Ovary (tissue), 7 donors: ENCODE measurements at regions not wholly inside any gene's neighbourhood (a gene's known extent, or its start where the extent isn't known, plus 50 kb on each side); places are given as distances from the start of the nearest gene placed in this dataset.

Experiments used
- DNase-seq, 5 donors: peaks; one replicate each; pipeline ENCODE4 v3.0.0-alpha.2; 2019 to 2020
- H3K27ac ChIP-seq, 2 donors: fragments of 200-600 bp; one replicate each; pipeline versions ENCODE4 v1.5.1 to v1.8.0; 2019 to 2022
- H3K27me3 ChIP-seq: fragments of 200-600 bp; one replicate; pipeline ENCODE4 v1.8.0; 2022
- H3K36me3 ChIP-seq: fragments of 200-600 bp; sonication (generic); one replicate; pipeline ENCODE4 v1.5.1; 2019
- H3K4me1 ChIP-seq: one replicate; pipeline ENCODE4 v1.8.1; 2013; ENCODE audit warnings: mild to moderate bottlenecking, moderate library complexity; ENCODE audit not compliant: insufficient read depth
- H3K4me3 ChIP-seq: fragments of 200-600 bp; sonication (generic); one replicate; pipeline ENCODE4 v1.5.1; 2017
- H3K9me3 ChIP-seq, 2 donors: fragments of 200-600 bp in 1 of 2; sonication (generic) in 1 of 2; one replicate each; pipeline versions ENCODE4 v1.5.1 to v1.8.1; 2013 to 2019; ENCODE audit warnings: mild to moderate bottlenecking in 1 of 2, moderate library complexity in 1 of 2
- EP300 ChIP-seq: sonication (generic); formaldehyde crosslinking; IDR thresholded peaks from one replicate; pipeline ENCODE4 v1.6.1; 2017; ENCODE audit warnings: antibody characterized with exemption
- POLR2A ChIP-seq: fragments of 450-650 bp; IDR thresholded peaks from one replicate; pipeline ENCODE4 v1.6.1; 2017; ENCODE audit warnings: antibody characterized with exemption, mild to moderate bottlenecking, moderate library complexity
- WGBS, 3 donors: extraction: QIAGEN DNeasy Blood & Tissue Kit in 1 of 3; methylation state at CpG; one replicate each; pipeline versions ENCODE4 v1.1.5 to v1.1.7; 2013 to 2017; 5-methylcytosine and 5-hydroxymethylcytosine counted together
- intact Hi-C, 4 donors: fragments of 100-400 bp; cut with DNase I; formaldehyde crosslinking; loops; one replicate each; pipeline versions ENCODE4 v1.11.0 to v1.15.1; 2022 to 2023
- TF ChIP-seq, protein P1 (sequence below), 3 donors: fragments of 450-650 bp in 2 of 3; fragments of 200-600 bp in 1 of 3; IDR thresholded peaks; one replicate each; pipeline versions ENCODE4 v1.5.1 to v1.8.0; 2016 to 2022; ENCODE audit warnings: antibody characterized with exemption in 3 of 3, mild to moderate bottlenecking in 1 of 3
- donor health status: DM: no; HTN: no; CAD: no; lungs with moderate emphysema.
- donor health status: DM: no; HTN: no; CAD: no.
- donor health status: Bipolar disorder and iron deficiency.
- donor health status: DM: no; HTN: no; CAD: no.
- donor health status: DM: yes; HTN: yes; CAD: no.

DNA sequence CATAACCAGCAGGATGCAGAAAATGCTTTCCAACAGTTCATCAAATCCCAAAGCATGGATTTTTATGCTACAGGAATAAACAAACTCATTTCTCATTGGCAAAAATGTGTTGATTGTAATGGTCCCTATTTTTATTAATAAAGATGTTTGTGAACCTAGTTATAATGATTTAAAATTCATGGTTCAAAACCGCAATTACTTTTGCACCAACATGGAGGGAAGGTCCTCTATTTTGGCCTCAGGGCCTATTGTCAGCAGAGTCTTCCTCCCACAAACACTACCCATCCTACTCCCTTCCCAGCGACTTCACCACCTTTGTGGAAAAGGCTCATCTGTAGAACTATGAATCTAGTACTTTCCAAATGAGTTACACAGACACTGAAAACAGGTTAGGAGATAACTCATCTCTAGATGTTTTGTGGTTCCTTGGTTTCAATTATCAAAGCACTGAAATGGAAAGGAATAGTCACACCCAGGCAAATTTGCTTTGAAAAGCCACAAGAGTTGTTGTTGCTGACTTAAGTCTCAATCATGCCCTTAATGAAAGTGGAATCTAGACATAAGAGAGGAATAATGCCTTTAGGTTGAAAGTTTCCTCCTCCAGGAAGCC is 59.4 kb upstream of the FRMD4A start:
- Histone ChIP-seq H3K27me3 (no peaks in the 10 kb centered on the region), H3K4me1 (no peaks in the 10 kb centered on the region), H3K36me3 (no peaks in the 10 kb centered on the region), H3K9me3 (no peaks in the 10 kb centered on the region), H3K27ac (no peak overlapping the region), H3K4me3 (no peak overlapping the region)
- no peak for DNase-seq
- TF ChIP-seq, protein P1, sequence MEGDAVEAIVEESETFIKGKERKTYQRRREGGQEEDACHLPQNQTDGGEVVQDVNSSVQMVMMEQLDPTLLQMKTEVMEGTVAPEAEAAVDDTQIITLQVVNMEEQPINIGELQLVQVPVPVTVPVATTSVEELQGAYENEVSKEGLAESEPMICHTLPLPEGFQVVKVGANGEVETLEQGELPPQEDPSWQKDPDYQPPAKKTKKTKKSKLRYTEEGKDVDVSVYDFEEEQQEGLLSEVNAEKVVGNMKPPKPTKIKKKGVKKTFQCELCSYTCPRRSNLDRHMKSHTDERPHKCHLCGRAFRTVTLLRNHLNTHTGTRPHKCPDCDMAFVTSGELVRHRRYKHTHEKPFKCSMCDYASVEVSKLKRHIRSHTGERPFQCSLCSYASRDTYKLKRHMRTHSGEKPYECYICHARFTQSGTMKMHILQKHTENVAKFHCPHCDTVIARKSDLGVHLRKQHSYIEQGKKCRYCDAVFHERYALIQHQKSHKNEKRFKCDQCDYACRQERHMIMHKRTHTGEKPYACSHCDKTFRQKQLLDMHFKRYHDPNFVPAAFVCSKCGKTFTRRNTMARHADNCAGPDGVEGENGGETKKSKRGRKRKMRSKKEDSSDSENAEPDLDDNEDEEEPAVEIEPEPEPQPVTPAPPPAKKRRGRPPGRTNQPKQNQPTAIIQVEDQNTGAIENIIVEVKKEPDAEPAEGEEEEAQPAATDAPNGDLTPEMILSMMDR (IDR thresholded peaks at IDR 0.05) = no peak
- TF ChIP-seq POLR2A = no peak
- no peak for TF ChIP-seq EP300
- intact Hi-C loops = no loop called here
- WGBS, 3 donors = 91 to 96% (median 93%) methylated on average over 2 of the region's 2 CpGs

DNA sequence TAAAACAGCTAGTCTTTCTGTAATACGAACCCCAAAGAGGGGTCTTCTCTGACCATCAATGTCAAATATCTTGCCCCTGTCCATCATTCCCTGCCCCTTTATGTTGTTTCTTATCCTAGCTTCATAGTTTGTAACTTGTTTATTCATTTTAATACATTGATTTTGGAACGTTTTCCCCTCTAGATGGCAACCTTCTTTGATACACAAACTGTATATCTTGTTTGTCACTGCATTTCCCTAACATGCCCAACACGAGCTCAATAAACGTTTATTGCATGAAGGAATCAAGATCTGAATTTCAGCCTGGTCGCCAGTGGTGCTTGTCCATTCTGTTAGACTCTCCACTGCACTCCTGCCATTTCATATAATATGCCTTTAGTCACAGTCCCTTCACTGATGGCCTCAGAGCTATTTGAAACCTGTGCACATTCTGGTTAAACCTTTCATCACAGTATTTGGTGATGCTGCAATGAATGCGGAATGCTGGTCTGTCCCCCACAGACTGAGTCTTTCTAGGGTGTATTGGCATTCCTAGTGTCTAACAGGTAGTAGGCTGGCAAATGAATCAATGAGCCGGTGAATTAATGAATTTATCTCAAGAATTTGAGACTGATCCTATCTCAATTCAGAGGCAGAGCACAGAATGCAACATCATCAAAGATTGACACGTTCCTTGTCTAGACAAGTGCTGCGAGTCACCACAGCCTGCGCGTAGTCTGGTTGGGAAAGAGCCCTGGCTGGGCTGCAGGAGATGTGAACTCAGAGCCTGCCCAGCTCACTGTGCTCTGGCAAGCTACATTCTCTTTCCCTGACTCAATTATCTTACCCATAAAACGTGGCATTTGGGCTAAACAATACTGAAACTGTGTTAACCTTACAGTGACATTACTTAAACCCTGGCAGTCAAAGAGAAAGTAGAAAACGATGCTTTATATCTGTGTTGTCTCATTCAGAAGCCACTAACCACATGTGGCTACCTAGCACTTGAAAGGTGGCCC is 55.2 kb upstream of the FRMD4A start:
- 59 to 68% (median 65%) methylated on average over 13 of the region's 13 CpGs for WGBS, 3 donors
- no peaks in the 10 kb centered on the region for H3K4me1 ChIP-seq
- H3K27ac ChIP-seq = no peak overlapping the region
- no peaks in the 10 kb centered on the region for H3K9me3 ChIP-seq
- TF ChIP-seq POLR2A (no peak), EP300 (no peak)
- TF ChIP-seq, protein P1 (IDR thresholded peaks at IDR 0.05) = no peak
- H3K36me3 ChIP-seq = no peaks in the 10 kb centered on the region
- no peaks in the 10 kb centered on the region for H3K27me3 ChIP-seq
- no peak for DNase-seq
- intact Hi-C loops = no loop called here
- no peak overlapping the region for H3K4me3 ChIP-seq

DNA sequence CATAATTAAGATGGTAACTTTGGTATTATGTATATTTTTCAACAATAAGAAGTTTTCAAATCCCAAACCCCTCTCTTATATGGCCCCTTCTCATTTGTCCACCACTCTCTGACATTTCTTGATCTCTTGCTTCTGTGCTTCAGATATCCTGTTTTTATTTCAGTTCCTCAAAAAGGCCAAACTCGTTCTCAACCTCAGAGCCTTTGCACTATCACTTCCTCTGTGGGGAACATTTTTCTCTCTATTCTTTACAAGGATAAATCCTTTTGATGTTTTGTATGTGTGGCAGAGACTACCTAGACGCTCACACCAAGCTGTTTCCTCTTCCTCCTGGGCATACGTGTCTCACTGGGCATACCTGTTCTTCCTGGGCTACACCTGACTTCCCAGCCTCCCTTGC is 54.2 kb upstream of the FRMD4A start:
- no peak overlapping the region for H3K4me3 ChIP-seq
- no peaks in the 10 kb centered on the region for H3K36me3 ChIP-seq
- intact Hi-C loops = no loop called here
- 55 to 83% (median 81%) methylated on average over 3 of the region's 3 CpGs for WGBS, 3 donors
- no peak overlapping the region for H3K27ac ChIP-seq
- H3K27me3 ChIP-seq = no peaks in the 10 kb centered on the region
- no peaks in the 10 kb centered on the region for H3K4me1 ChIP-seq
- TF ChIP-seq POLR2A (no peak), EP300 (no peak)
- TF ChIP-seq, protein P1 (IDR thresholded peaks at IDR 0.05) = no peak
- H3K9me3 ChIP-seq = no peaks in the 10 kb centered on the region
- DNase-seq = no peak

DNA sequence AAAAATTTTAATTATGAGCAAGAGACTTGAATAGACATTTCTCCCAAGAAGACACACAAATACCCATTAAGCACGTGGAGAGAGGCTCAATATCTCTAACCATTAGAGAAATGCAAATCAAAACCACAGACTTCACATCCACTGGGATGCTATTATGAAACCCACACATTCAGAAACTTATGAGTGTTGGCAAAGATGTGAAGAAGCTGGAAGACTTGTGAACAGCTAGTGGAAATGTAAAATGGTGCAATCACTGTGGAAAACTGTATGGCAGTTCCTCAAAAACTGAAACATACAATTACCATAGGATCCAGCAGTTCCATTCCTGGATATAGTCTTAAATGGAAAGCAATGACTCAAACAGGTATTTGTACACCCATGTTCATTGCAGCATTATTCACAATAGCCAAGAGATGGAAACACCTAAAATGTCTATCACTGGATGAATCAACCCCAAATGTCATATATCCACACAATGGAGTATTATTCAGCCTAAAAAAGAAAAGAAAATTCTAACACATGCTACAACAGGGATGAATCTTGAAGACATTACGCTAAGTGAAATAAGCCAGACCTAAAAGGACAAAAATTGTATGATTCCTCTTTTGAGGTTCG is 53.5 kb upstream of the FRMD4A start:
- H3K27me3 ChIP-seq = no peaks in the 10 kb centered on the region
- H3K27ac ChIP-seq = no peak overlapping the region
- intact Hi-C loops = no loop called here
- no peaks in the 10 kb centered on the region for H3K9me3 ChIP-seq
- no peak overlapping the region for H3K4me3 ChIP-seq
- TF ChIP-seq POLR2A (no peak), EP300 (no peak)
- TF ChIP-seq, protein P1 (IDR thresholded peaks at IDR 0.05) = no peak
- H3K4me1 ChIP-seq = no peaks in the 10 kb centered on the region
- 72 to 92% (median 87%) methylated on average over 3 of the region's 3 CpGs for WGBS, 3 donors
- DNase-seq = no peak
- H3K36me3 ChIP-seq = no peaks in the 10 kb centered on the region
